GM23338 (cell line): ENCODE measurements at regions not wholly inside any gene's neighbourhood (a gene's known extent, or its start where the extent isn't known, plus 50 kb on each side); places are given as distances from the start of the nearest gene placed in this dataset.

ENCODE experiments used
- ATAC-seq: fragments of 200-7000 bp; cut with Tn5 transposase; 3 replicates; pipeline ENCODE4 v1.9.1; 2020
- DNase-seq: peaks from one replicate; pipeline ENCODE4 v3.0.0-alpha.2; 2015; ENCODE audit warnings: low spot score
- H2AFZ ChIP-seq: fragments of 200-600 bp; sonication (generic); 2 replicates; pipeline ENCODE4 v1.8.0; 2016; ENCODE audit warnings: antibody characterized with exemption, mild to moderate bottlenecking, moderate library complexity
- H3F3A ChIP-seq: fragments of 200-600 bp; sonication (generic); replicated peaks from 2 replicates; pipeline ENCODE4 v1.8.0; 2017; ENCODE audit warnings: antibody characterized with exemption, mixed run types, low read depth
- H3K27ac ChIP-seq: fragments of 200-600 bp; sonication (generic); 2 replicates; pipeline ENCODE4 v1.6.1; 2016; ENCODE audit warnings: low read depth
- H3K27me3 ChIP-seq: fragments of 200-600 bp; sonication (generic); 2 replicates; pipeline ENCODE4 v1.8.0; 2016; ENCODE audit warnings: mild to moderate bottlenecking, mixed run types, moderate library complexity; ENCODE audit not compliant: insufficient read depth
- H3K36me3 ChIP-seq: fragments of 200-600 bp; sonication (generic); 2 replicates; pipeline ENCODE4 v1.8.0; 2016; ENCODE audit warnings: mild to moderate bottlenecking; ENCODE audit not compliant: insufficient read depth
- H3K4me1 ChIP-seq: fragments of 200-600 bp; sonication (generic); 2 replicates; pipeline ENCODE4 v1.8.0; 2016; ENCODE audit warnings: mild to moderate bottlenecking, moderate library complexity; ENCODE audit not compliant: insufficient read depth
- H3K4me2 ChIP-seq: fragments of 200-600 bp; sonication (generic); 2 replicates; pipeline ENCODE4 v1.7.1; 2017; ENCODE audit warnings: mixed run types
- H3K4me3 ChIP-seq: fragments of 200-600 bp; sonication (generic); 2 replicates; pipeline ENCODE4 v1.6.1; 2016; ENCODE audit warnings: mixed run types
- H3K79me2 ChIP-seq: fragments of 200-600 bp; sonication (generic); replicated peaks from 2 replicates; pipeline ENCODE4 v1.8.0; 2017; ENCODE audit warnings: mild to moderate bottlenecking; ENCODE audit not compliant: insufficient read depth
- H3K9me2 ChIP-seq: fragments of 200-600 bp; sonication (generic); 2 replicates; pipeline ENCODE4 v1.8.0; 2017; ENCODE audit not compliant: insufficient read depth
- H4K20me1 ChIP-seq: fragments of 200-600 bp; sonication (generic); replicated peaks from 2 replicates; pipeline ENCODE4 v1.8.0; 2017; ENCODE audit warnings: mild to moderate bottlenecking; ENCODE audit not compliant: insufficient read depth
- H3K27ac Mint-ChIP-seq: 2 replicates; pipeline ENCODE4 v1.8.0; 2020; ENCODE audit warnings: inconsistent platforms, mild to moderate bottlenecking, moderate library complexity, mixed read lengths
- H3K27me3 Mint-ChIP-seq: 3 replicates; pipeline ENCODE4 v1.8.0; 2022; ENCODE audit warnings: low read depth, mild to moderate bottlenecking, moderate library complexity, mixed read lengths, inconsistent platforms; ENCODE audit not compliant: insufficient read depth, poor library complexity
- H3K36me3 Mint-ChIP-seq: 3 replicates; pipeline ENCODE4 v1.8.0; 2021; ENCODE audit warnings: low read depth, mild to moderate bottlenecking, inconsistent platforms, moderate library complexity, mixed read lengths
- H3K4me1 Mint-ChIP-seq: 3 replicates; pipeline ENCODE4 v1.8.0; 2020; ENCODE audit warnings: mild to moderate bottlenecking, inconsistent platforms, mixed read lengths
- H3K4me3 Mint-ChIP-seq: 3 replicates; pipeline ENCODE4 v1.8.0; 2021; ENCODE audit warnings: moderate library complexity, mild to moderate bottlenecking, inconsistent platforms, mixed read lengths
- H3K9me3 Mint-ChIP-seq: 3 replicates; pipeline ENCODE4 v1.8.0; 2020; ENCODE audit warnings: moderate library complexity, mild to moderate bottlenecking, inconsistent platforms, mixed read lengths
- CREB1 ChIP-seq: fragments of 250-450 bp; sonication (Bioruptor Pico); IDR thresholded peaks from 2 replicates; pipeline ENCODE4 v1.5.0; 2020; ENCODE audit warnings: low read depth, mild to moderate bottlenecking, moderate library complexity
- JUNB ChIP-seq: IDR thresholded peaks from one replicate; pipeline ENCODE4 v1.6.1; 2016; ENCODE audit warnings: antibody characterized with exemption; ENCODE audit not compliant: unreplicated experiment
- POLR2AphosphoS5 ChIP-seq: IDR thresholded peaks from 2 replicates; pipeline ENCODE4 v1.6.1; 2016; ENCODE audit warnings: antibody characterized with exemption, low read depth
- STAT1 ChIP-seq: IDR thresholded peaks from one replicate; pipeline ENCODE4 v1.6.1; 2016; ENCODE audit warnings: antibody characterized with exemption; ENCODE audit not compliant: unreplicated experiment
- ZNF114 ChIP-seq: fragments of 250-450 bp; sonication (Bioruptor Pico); IDR thresholded peaks from 2 replicates; pipeline ENCODE4 v1.5.0; 2020; ENCODE audit warnings: mild to moderate bottlenecking, moderate library complexity
- ZNF331 ChIP-seq: fragments of 250-450 bp; sonication (Bioruptor Pico); IDR thresholded peaks from 2 replicates; pipeline ENCODE4 v1.5.0; 2020; ENCODE audit warnings: low read depth, mild to moderate bottlenecking, moderate library complexity
- TF ChIP-seq, protein P1 (sequence below): fragments of 250-450 bp; sonication (Bioruptor Pico); IDR thresholded peaks from 2 replicates; pipeline ENCODE4 v1.5.0; 2020; ENCODE audit warnings: mild to moderate bottlenecking, moderate library complexity
- TF ChIP-seq, protein P2 (sequence below): IDR thresholded peaks from 2 replicates; pipeline ENCODE4 v1.6.1; 2016; ENCODE audit warnings: antibody characterized with exemption

DNA sequence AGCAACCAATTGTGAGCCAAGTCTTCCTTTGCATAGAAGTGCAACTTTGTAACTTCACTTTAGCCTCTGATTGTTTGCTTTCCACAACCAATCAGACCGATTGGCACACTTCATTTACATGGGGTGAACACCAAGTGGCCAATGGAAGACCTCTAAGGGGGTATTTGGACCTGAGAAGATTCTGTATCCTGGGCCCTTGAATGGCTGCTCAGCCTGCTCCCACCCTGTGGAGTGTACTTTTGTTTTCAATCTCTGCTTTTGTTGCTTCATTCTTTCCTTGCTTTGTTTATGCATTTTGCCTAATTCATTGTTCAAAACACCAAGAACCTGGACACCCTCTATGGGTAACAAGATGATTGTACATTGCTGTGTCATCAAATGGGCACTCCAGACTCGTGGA lies 385.7 kb upstream of the NRP1 start (continued):
- TF ChIP-seq, protein P1, sequence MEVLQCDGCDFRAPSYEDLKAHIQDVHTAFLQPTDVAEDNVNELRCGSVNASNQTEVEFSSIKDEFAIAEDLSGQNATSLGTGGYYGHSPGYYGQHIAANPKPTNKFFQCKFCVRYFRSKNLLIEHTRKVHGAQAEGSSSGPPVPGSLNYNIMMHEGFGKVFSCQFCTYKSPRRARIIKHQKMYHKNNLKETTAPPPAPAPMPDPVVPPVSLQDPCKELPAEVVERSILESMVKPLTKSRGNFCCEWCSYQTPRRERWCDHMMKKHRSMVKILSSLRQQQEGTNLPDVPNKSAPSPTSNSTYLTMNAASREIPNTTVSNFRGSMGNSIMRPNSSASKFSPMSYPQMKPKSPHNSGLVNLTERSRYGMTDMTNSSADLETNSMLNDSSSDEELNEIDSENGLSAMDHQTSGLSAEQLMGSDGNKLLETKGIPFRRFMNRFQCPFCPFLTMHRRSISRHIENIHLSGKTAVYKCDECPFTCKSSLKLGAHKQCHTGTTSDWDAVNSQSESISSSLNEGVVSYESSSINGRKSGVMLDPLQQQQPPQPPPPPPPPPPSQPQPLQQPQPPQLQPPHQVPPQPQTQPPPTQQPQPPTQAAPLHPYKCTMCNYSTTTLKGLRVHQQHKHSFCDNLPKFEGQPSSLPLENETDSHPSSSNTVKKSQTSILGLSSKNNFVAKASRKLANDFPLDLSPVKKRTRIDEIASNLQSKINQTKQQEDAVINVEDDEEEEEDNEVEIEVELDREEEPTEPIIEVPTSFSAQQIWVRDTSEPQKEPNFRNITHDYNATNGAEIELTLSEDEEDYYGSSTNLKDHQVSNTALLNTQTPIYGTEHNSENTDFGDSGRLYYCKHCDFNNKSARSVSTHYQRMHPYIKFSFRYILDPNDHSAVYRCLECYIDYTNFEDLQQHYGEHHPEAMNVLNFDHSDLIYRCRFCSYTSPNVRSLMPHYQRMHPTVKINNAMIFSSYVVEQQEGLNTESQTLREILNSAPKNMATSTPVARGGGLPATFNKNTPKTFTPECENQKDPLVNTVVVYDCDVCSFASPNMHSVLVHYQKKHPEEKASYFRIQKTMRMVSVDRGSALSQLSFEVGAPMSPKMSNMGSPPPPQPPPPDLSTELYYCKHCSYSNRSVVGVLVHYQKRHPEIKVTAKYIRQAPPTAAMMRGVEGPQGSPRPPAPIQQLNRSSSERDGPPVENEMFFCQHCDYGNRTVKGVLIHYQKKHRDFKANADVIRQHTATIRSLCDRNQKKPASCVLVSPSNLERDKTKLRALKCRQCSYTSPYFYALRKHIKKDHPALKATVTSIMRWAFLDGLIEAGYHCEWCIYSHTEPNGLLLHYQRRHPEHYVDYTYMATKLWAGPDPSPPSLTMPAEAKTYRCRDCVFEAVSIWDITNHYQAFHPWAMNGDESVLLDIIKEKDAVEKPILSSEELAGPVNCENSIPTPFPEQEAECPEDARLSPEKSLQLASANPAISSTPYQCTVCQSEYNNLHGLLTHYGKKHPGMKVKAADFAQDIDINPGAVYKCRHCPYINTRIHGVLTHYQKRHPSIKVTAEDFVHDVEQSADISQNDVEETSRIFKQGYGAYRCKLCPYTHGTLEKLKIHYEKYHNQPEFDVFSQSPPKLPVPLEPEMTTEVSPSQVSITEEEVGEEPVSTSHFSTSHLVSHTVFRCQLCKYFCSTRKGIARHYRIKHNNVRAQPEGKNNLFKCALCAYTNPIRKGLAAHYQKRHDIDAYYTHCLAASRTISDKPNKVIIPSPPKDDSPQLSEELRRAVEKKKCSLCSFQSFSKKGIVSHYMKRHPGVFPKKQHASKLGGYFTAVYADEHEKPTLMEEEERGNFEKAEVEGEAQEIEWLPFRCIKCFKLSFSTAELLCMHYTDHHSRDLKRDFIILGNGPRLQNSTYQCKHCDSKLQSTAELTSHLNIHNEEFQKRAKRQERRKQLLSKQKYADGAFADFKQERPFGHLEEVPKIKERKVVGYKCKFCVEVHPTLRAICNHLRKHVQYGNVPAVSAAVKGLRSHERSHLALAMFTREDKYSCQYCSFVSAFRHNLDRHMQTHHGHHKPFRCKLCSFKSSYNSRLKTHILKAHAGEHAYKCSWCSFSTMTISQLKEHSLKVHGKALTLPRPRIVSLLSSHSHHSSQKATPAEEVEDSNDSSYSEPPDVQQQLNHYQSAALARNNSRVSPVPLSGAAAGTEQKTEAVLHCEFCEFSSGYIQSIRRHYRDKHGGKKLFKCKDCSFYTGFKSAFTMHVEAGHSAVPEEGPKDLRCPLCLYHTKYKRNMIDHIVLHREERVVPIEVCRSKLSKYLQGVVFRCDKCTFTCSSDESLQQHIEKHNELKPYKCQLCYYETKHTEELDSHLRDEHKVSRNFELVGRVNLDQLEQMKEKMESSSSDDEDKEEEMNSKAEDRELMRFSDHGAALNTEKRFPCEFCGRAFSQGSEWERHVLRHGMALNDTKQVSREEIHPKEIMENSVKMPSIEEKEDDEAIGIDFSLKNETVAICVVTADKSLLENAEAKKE (CRISPR knock-in tag): no peak

DNA sequence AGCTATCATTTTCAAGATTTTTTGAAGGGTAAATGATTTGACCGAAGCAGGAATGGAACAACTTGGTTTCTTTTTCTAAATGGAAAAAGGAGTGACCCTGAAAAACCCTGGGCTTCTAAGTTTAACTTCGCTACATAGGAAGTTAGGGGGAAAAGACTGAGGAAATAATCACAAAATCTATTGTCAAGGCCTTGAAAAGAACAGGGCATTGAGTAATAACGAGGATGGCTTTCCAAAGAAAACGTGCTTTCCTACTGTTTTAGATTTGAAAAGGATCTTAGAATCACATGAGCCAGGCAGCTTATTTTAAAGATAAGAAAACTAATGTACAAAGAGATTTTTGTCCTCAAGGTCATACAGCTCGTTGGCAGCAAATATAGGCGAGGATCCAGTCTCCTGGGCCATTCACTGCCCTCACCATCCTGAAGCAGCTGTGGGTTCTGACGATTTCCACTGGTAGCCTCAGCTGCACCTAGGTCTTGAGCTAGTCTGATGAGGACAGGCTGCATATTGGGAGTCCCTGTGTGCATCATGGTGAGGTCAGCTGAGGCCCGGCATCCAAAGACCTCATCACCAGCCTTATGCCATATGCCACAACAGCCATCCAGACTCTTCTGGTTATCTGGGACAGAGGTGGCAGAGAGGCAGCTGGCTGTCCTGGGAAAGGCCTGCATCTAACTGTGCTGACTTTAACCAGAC lies 384.7 kb upstream of the NRP1 start:
- Mint-ChIP-seq H3K4me3 (no peak overlapping the region), H3K27me3 (peaks cover 4% of the 10 kb centered on the region), H3K9me3 (no peaks in the 10 kb centered on the region; the same call in 2 of the 3 replicates), H3K36me3 (peaks cover 7% of the 10 kb centered on the region; the same call in 1 of the 3 replicates), H3K4me1 (peaks cover 12% of the 10 kb centered on the region), H3K27ac (no peak overlapping the region)
- no peaks in the 10 kb centered on the region for H3K36me3 ChIP-seq
- 0 out of 2 replicates have a peak, but pooled peaks cover 3% of the 10 kb centered on the region for H3K9me2 ChIP-seq
- H3F3A ChIP-seq: no peaks in the 10 kb centered on the region
- TF ChIP-seq POLR2AphosphoS5 (no peak), STAT1 (no peak), JUNB (no peak), ZNF331 (CRISPR knock-in tag) (no peak), ZNF114 (CRISPR knock-in tag) (no peak), CREB1 (CRISPR knock-in tag) (no peak)
- TF ChIP-seq, protein P2, sequence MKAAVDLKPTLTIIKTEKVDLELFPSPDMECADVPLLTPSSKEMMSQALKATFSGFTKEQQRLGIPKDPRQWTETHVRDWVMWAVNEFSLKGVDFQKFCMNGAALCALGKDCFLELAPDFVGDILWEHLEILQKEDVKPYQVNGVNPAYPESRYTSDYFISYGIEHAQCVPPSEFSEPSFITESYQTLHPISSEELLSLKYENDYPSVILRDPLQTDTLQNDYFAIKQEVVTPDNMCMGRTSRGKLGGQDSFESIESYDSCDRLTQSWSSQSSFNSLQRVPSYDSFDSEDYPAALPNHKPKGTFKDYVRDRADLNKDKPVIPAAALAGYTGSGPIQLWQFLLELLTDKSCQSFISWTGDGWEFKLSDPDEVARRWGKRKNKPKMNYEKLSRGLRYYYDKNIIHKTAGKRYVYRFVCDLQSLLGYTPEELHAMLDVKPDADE: no peak
- TF ChIP-seq, protein P1 (CRISPR knock-in tag): no peak
- H3K79me2 ChIP-seq: no peaks in the 10 kb centered on the region
- H3K4me1 ChIP-seq: peaks cover 18% of the 10 kb centered on the region
- no peak overlapping the region for H3K27ac ChIP-seq
- ATAC-seq (no peak), DNase-seq (no peak)
- H3K4me3 ChIP-seq: no peak overlapping the region
- no peaks in the 10 kb centered on the region for H3K27me3 ChIP-seq
- H4K20me1 ChIP-seq: no peaks in the 10 kb centered on the region
- H3K4me2 ChIP-seq: no peak overlapping the region
- no peak overlapping the region for H2AFZ ChIP-seq
